GM18520 (cell line): ENCODE measurements at regions not wholly inside any gene's neighbourhood (a gene's known extent, or its start where the extent isn't known, plus 50 kb on each side); places are given as distances from the start of the nearest gene placed in this dataset.
"Not testable (repeated sequence)": the region's sequence is repeated elsewhere in the genome, so short reads cannot be mapped to it uniquely, and the experiment has no call there.

Experiments
- ATAC-seq: cut with Tn5 transposase; IDR thresholded peaks from one replicate; pipeline ENCODE4 v1.9.1; 2021; ENCODE audit not compliant: unreplicated experiment

- ATAC-seq, result no peak
These were observed 340.0 kb upstream of the USP15 start for GRCh38 chr12:61920230-61920629.

GRCh38 chr12:61923152-61923551 lies 337.1 kb upstream of the USP15 start:
- no peak for ATAC-seq

GRCh38 chr12:61934564-61934963 lies 325.6 kb upstream of the USP15 start:
- ATAC-seq, result no peak

GRCh38 chr12:61939977-61940376 lies 320.2 kb upstream of the USP15 start:
- ATAC-seq, result no peak

- ATAC-seq, result no peak
These were observed 303.7 kb upstream of the USP15 start for GRCh38 chr12:61956545-61956944.

- ATAC-seq, result no peak
These were observed 285.7 kb upstream of the USP15 start for GRCh38 chr12:61974461-61974860.

GRCh38 chr12:61985830-61986229 lies 274.4 kb upstream of the USP15 start:
- ATAC-seq, result no peak

- no peak for ATAC-seq
These were observed 273.0 kb upstream of the USP15 start for GRCh38 chr12:61987173-61987572.

- no peak for ATAC-seq
These were observed 268.5 kb upstream of the USP15 start for GRCh38 chr12:61991661-61992060.

GRCh38 chr12:61993734-61994345 lies 266.4 kb upstream of the USP15 start:
- peak; percentile 47 for ATAC-seq

- ATAC-seq, result no peak
These were observed 263.5 kb upstream of the USP15 start for GRCh38 chr12:61996717-61997116.

- no peak for ATAC-seq
These were observed 261.4 kb upstream of the USP15 start for GRCh38 chr12:61998791-61999190.

GRCh38 chr12:61999311-61999710 lies 260.9 kb upstream of the USP15 start:
- no peak for ATAC-seq

- ATAC-seq, result no peak
These were observed 258.8 kb upstream of the USP15 start for GRCh38 chr12:62001424-62001823.

- ATAC-seq, result no peak
These were observed 257.0 kb upstream of the USP15 start for GRCh38 chr12:62003226-62003625.

- no peak for ATAC-seq
These were observed 256.5 kb upstream of the USP15 start for GRCh38 chr12:62003701-62004100.

- no peak for ATAC-seq
These were observed 254.6 kb upstream of the USP15 start for GRCh38 chr12:62005615-62006014.

GRCh38 chr12:62006076-62006732 lies 254.0 kb upstream of the USP15 start:
- ATAC-seq, result peak; percentile 48

GRCh38 chr12:62008703-62009102 lies 251.5 kb upstream of the USP15 start:
- ATAC-seq, result no peak

- ATAC-seq, result no peak
These were observed 250.8 kb upstream of the USP15 start for GRCh38 chr12:62009445-62009844.

- ATAC-seq, result not testable (repeated sequence)
These were observed 249.8 kb upstream of the USP15 start for GRCh38 chr12:62010331-62010906.

- not testable (repeated sequence) for ATAC-seq
These were observed 249.2 kb upstream of the USP15 start for GRCh38 chr12:62010973-62011372.

GRCh38 chr12:62014330-62014729 lies 245.9 kb upstream of the USP15 start:
- ATAC-seq, result no peak
